K562 (cell line): ENCODE measurements at regions not wholly inside any gene's neighbourhood (a gene's known extent, or its start where the extent isn't known, plus 50 kb on each side); places are given as distances from the start of the nearest gene placed in this dataset.

Source experiments
- ATAC-seq: fragments of 200-7000 bp; cut with Tn5 transposase; 3 replicates; pipeline ENCODE4 v1.9.1; 2020; ENCODE audit warnings: moderate library complexity
- BruUV-seq: library from RNA; stranded (reverse); fragments of 400-500 nt; replicated peaks from 2 replicates; lab custom pipeline; 2021; lab: Mats Ljungman, UMichigan
- CTCF ChIA-PET: fragments of 300-600 bp; formaldehyde crosslinking; extraction: SDS; loops from one replicate; lab custom pipeline; 2021; ENCODE audit warnings: low intra/inter-chr PET ratio; lab: Yijun Ruan, JAX
- POLR2A ChIA-PET: fragments of 300-600, 350-650 bp; sonication (Branson Sonifier 250); formaldehyde crosslinking; extraction: SDS; loops from one replicate; lab custom pipeline; 2021; ENCODE audit warnings: antibody characterized with exemption, inconsistent platforms; lab: Yijun Ruan, JAX
- DNase-seq, 4 experiments: peaks; one replicate each; pipeline versions ENCODE4 v3.0.0 to v3.0.0-alpha.2; 2011 to 2018; ENCODE audit warnings: low spot score in 3 of 4, mixed read lengths in 3 of 4; ENCODE audit errors: extremely low read depth in 1 of 4
- FAIRE-seq: peaks from 2 replicates; lab custom pipeline; 2011; peaks lifted over from hg19 to GRCh38; lab: Jason Lieb, UNC
- H2AFZ ChIP-seq: 2 replicates; pipeline ENCODE4 v1.6.0; 2011; ENCODE audit warnings: low read depth, low read length, control low read depth, inconsistent platforms
- H3K27ac ChIP-seq: fragments of 200-600 bp; 3 replicates; pipeline ENCODE4 v1.8.0; 2011; ENCODE audit warnings: low read depth, mild to moderate bottlenecking, control low read depth, inconsistent platforms, low read length, moderate library complexity, mixed read lengths; ENCODE audit errors: extremely low read depth
- H3K27me3 ChIP-seq, 2 experiments: fragments of 300-600 bp in 1 of 2; 2 replicates in 1 of 2; 3 replicates in 1 of 2; pipeline versions ENCODE4 v1.6.0 to v1.8.0; 2011; ENCODE audit warnings: inconsistent platforms in 2 of 2, low read length in 2 of 2, mild to moderate bottlenecking in 1 of 2, mixed read lengths in 1 of 2, moderate library complexity in 1 of 2; ENCODE audit not compliant: control insufficient read depth in 2 of 2, insufficient read depth in 2 of 2
- H3K36me3 ChIP-seq: fragments of 300-600 bp; 3 replicates; pipeline ENCODE4 v1.8.0; 2011; ENCODE audit warnings: mild to moderate bottlenecking, low read length, inconsistent platforms; ENCODE audit not compliant: control insufficient read depth, insufficient read depth
- H3K4me1 ChIP-seq, 2 experiments: fragments of 200-600 bp in 1 of 2; replicated peaks in 1 of 2; 2 replicates in 1 of 2; 3 replicates in 1 of 2; pipeline versions ENCODE4 v1.5.1 to v1.8.0; 2011; ENCODE audit warnings: inconsistent platforms in 2 of 2, low read length in 2 of 2, mild to moderate bottlenecking in 1 of 2, mixed read lengths in 1 of 2, moderate library complexity in 1 of 2; ENCODE audit not compliant: control insufficient read depth in 2 of 2, insufficient read depth in 2 of 2
- H3K4me2 ChIP-seq: 2 replicates; pipeline ENCODE4 v1.6.1; 2011; ENCODE audit warnings: low read length, control low read depth, inconsistent platforms, mixed read lengths; ENCODE audit not compliant: insufficient read depth
- H3K4me3 ChIP-seq: fragments of 200-600 bp; sonication (generic), shearing (Covaris generic); 2 replicates; pipeline ENCODE4 v1.5.1; 2016; ENCODE audit warnings: control low read depth, inconsistent platforms
- H3K79me2 ChIP-seq: fragments of 200-600 bp; 3 replicates; pipeline ENCODE4 v1.8.0; 2011; ENCODE audit warnings: low read length, inconsistent platforms; ENCODE audit not compliant: control insufficient read depth, insufficient read depth
- H3K9ac ChIP-seq, 2 experiments: 2 replicates each; pipeline versions ENCODE4 v1.6.0 to v1.6.1; 2011; ENCODE audit warnings: low read depth in 2 of 2, low read length in 2 of 2, control low read depth in 1 of 2, inconsistent platforms in 1 of 2, mild to moderate bottlenecking in 1 of 2, mixed read lengths in 1 of 2; ENCODE audit not compliant: insufficient read depth in 1 of 2
- H3K9me1 ChIP-seq: one replicate; pipeline ENCODE4 v1.6.0; 2011; ENCODE audit warnings: inconsistent platforms, mild to moderate bottlenecking, low read length, moderate library complexity; ENCODE audit not compliant: control insufficient read depth, insufficient read depth
- H3K9me3 ChIP-seq: replicated peaks from 2 replicates; pipeline ENCODE4 v1.5.1; 2011; ENCODE audit warnings: low read depth, low read length, inconsistent platforms; ENCODE audit not compliant: control insufficient read depth, insufficient read depth
- H4K20me1 ChIP-seq: replicated peaks from 2 replicates; pipeline ENCODE4 v1.6.1; 2011; ENCODE audit warnings: low read length, inconsistent platforms, mixed read lengths; ENCODE audit not compliant: control insufficient read depth, insufficient read depth
- C11orf30 ChIP-seq: fragments of 450-650 bp; IDR thresholded peaks from 2 replicates; pipeline ENCODE4 v1.6.1; 2016; ENCODE audit warnings: low read depth, mild to moderate bottlenecking
- DIDO1 ChIP-seq: fragments of 450-650 bp; IDR thresholded peaks from 2 replicates; pipeline ENCODE4 v1.6.1; 2016; ENCODE audit warnings: low read depth, missing biosample characterization, missing genetic modification characterization
- MAFF ChIP-seq: IDR thresholded peaks from 2 replicates; pipeline ENCODE4 v1.6.1; 2012; ENCODE audit warnings: low read length, improper control_type of control experiment
- POLR2A ChIP-seq: fragments of 450-650 bp; conservative IDR thresholded peaks from 2 replicates; pipeline ENCODE4 v1.6.1; 2016
- TSC22D4 ChIP-seq: fragments of 450-650 bp; IDR thresholded peaks from 2 replicates; pipeline ENCODE4 v1.6.1; 2016; ENCODE audit warnings: missing genetic modification characterization, missing biosample characterization, control low read depth
- ZNF24 ChIP-seq: fragments of 450-650 bp; IDR thresholded peaks from 2 replicates; pipeline ENCODE4 v1.6.1; 2016
- ZNF316 ChIP-seq: fragments of 450-650 bp; IDR thresholded peaks from 2 replicates; pipeline ENCODE4 v1.6.1; 2016
- WGBS: fragments of 100-300 bp; shearing (Covaris generic); methylation state at CpG from one replicate; pipeline ENCODE4 v1.1.6; 2016; ENCODE audit warnings: low coverage, mixed read lengths; ENCODE audit not compliant: insufficient coverage; ENCODE audit errors: missing lambda C conversion rate; 5-methylcytosine and 5-hydroxymethylcytosine counted together
- in situ Hi-C: fragments of 300-500 bp; cut with MboI; formaldehyde crosslinking; loops from 4 replicates; pipeline ENCODE4 v1.15.0; 2018; ENCODE audit warnings: inconsistent platforms, mixed read lengths
- intact Hi-C: fragments of 100-400 bp; cut with micrococcal nuclease; formaldehyde crosslinking; loops from 2 replicates; pipeline ENCODE4 v1.14.2; 2022
- TF ChIP-seq, protein P1 (sequence below), 2 experiments: fragments of 200-800 bp in 1 of 2; sonication (Bioruptor generic) in 1 of 2; sonication (generic) in 1 of 2; formaldehyde crosslinking in 1 of 2; IDR thresholded peaks in 1 of 2; conservative IDR thresholded peaks in 1 of 2; 2 replicates each; pipeline versions ENCODE4 v1.5.0 to v1.6.1; 2016 to 2020; ENCODE audit warnings: missing compliant biosample characterization in 1 of 2, missing genetic modification characterization in 1 of 2, missing genetic modification reagents in 1 of 2

DNA sequence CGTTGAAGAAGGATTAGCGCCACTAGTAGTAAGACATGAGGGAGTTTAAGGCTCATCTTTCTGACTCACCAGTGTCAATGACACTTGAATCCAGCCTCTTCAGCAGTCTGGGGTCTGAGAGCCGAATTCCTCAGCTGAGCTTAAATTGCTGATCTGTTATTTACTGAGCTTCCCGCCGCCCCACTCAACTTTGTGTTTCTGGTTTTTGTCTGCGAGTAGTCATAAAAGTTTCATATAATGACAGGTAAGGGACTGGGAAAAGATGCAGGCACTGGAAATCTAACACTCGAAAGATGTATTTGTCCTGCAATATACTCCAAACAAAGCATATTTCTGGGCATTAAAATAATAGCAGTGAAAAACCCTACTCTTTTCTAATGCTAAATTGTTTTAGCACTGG is 51.2 kb upstream of the RELN start:
- Histone ChIP-seq H4K20me1 (no peaks in the 10 kb centered on the region), H2AFZ (peak overlapping the region; percentile 12; the same call in 1 of the 2 replicates), H3K9me1 (no peaks in the 10 kb centered on the region), H3K4me2 (no peak overlapping the region), H3K79me2 (no peaks in the 10 kb centered on the region), H3K4me3 (no peak overlapping the region), H3K9ac (no peak overlapping the region), H3K4me1 (peaks cover 0 to 3% of the 10 kb centered on the region in 2 experiments; a peak in 3 of 5 replicates), H3K27me3 (no peaks in the 10 kb centered on the region), H3K36me3 (no peaks in the 10 kb centered on the region), H3K27ac (no peak overlapping the region), H3K9me3 (no peaks in the 10 kb centered on the region)
- ATAC-seq (peak; percentile 46), FAIRE-seq (no peak), DNase-seq (no peak)
- ChIA-PET CTCF (no interaction called here), POLR2A (no interaction called here)
- BruUV-seq: no TSS peak
- intact Hi-C loops (no loop called here), in situ Hi-C loops (no loop called here)
- 49% methylated on average over 7 of the region's 7 CpGs for WGBS
- TF ChIP-seq C11orf30 (peak; percentile 65), MAFF (peak; percentile 41), DIDO1 (tag) (no peak), POLR2A (no peak), TSC22D4 (tag) (no peak), ZNF316 (peak; percentile 80), ZNF24 (no peak)
- TF ChIP-seq, protein P1, sequence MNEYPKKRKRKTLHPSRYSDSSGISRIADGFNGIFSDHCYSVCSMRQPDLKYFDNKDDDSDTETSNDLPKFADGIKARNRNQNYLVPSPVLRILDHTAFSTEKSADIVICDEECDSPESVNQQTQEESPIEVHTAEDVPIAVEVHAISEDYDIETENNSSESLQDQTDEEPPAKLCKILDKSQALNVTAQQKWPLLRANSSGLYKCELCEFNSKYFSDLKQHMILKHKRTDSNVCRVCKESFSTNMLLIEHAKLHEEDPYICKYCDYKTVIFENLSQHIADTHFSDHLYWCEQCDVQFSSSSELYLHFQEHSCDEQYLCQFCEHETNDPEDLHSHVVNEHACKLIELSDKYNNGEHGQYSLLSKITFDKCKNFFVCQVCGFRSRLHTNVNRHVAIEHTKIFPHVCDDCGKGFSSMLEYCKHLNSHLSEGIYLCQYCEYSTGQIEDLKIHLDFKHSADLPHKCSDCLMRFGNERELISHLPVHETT (CRISPR knock-in tag; conservative IDR thresholded peaks at IDR 0.05 in 1 of 2, IDR thresholded peaks at IDR 0.05 in 1 of 2): no peak
